Common myeloid progenitor, CD34-positive (primary cell): ENCODE measurements at regions not wholly inside any gene's neighbourhood (a gene's known extent, or its start where the extent isn't known, plus 50 kb on each side); places are given as distances from the start of the nearest gene placed in this dataset.

Experiments used
- CTCF ChIA-PET: fragments of 350-600 bp; sonication (Branson Sonifier 250); formaldehyde crosslinking; loops from one replicate; lab custom pipeline; 2021; ENCODE audit warnings: antibody characterized with exemption; lab: Charles Lee
- POLR2A ChIA-PET: fragments of 350-600 bp; sonication (Branson Sonifier 250); formaldehyde crosslinking; loops from one replicate; lab custom pipeline; 2021; ENCODE audit warnings: antibody characterized with exemption; lab: Charles Lee
- DNase-seq, 3 donors: peaks; one replicate each; pipeline versions ENCODE4 v3.0.0 to v3.0.0-alpha.2; 2013
- H3K27ac ChIP-seq, 2 experiments: 1 replicate in 1 of 2; 2 replicates in 1 of 2; pipeline ENCODE4 v1.7.0; 2013; ENCODE audit warnings: inconsistent platforms in 2 of 2, low read length in 2 of 2, mild to moderate bottlenecking in 2 of 2, low read depth in 1 of 2, moderate library complexity in 1 of 2; ENCODE audit not compliant: severe bottlenecking in 2 of 2, insufficient read depth in 1 of 2, poor library complexity in 1 of 2
- H3K27me3 ChIP-seq, 5 experiments: replicated peaks in 2 of 5; 1 replicate in 3 of 5; 2 replicates in 2 of 5; pipeline versions ENCODE4 v1.6.1 to v1.7.0; 2013; ENCODE audit warnings: low read length in 4 of 5, mild to moderate bottlenecking in 2 of 5, moderate library complexity in 2 of 5, inconsistent platforms in 1 of 5; ENCODE audit not compliant: insufficient read depth in 5 of 5, control insufficient read depth in 4 of 5
- H3K36me3 ChIP-seq, 4 experiments: 1 replicate in 2 of 4; 2 replicates in 2 of 4; pipeline versions ENCODE4 v1.6.1 to v1.7.0; 2013; ENCODE audit warnings: low read length in 3 of 4, control low read depth in 1 of 4, mild to moderate bottlenecking in 1 of 4; ENCODE audit not compliant: control insufficient read depth in 4 of 4, insufficient read depth in 4 of 4
- H3K4me1 ChIP-seq, 4 experiments: 1 replicate in 3 of 4; 2 replicates in 1 of 4; pipeline versions ENCODE4 v1.6.1 to v1.7.1; 2013; ENCODE audit warnings: low read length in 3 of 4, mild to moderate bottlenecking in 3 of 4, control low read depth in 1 of 4, inconsistent platforms in 1 of 4, moderate library complexity in 1 of 4; ENCODE audit not compliant: control insufficient read depth in 4 of 4, insufficient read depth in 4 of 4; ENCODE audit errors: control extremely low read depth in 1 of 4
- H3K4me3 ChIP-seq, 7 experiments: 1 replicate in 4 of 7; 2 replicates in 3 of 7; pipeline versions ENCODE4 v1.5.1 to v1.7.0; 2013; ENCODE audit warnings: mild to moderate bottlenecking in 7 of 7, low read length in 6 of 7, moderate library complexity in 6 of 7, inconsistent platforms in 2 of 7, low read depth in 2 of 7, control low read depth in 1 of 7; ENCODE audit not compliant: insufficient read depth in 4 of 7, control insufficient read depth in 1 of 7; ENCODE audit errors: extremely low read depth in 1 of 7
- H3K9me3 ChIP-seq, 5 experiments: 1 replicate in 4 of 5; 2 replicates in 1 of 5; pipeline versions ENCODE4 v1.6.1 to v1.7.1; 2013; ENCODE audit warnings: low read length in 4 of 5, mild to moderate bottlenecking in 2 of 5, inconsistent platforms in 1 of 5, low read depth in 1 of 5, moderate library complexity in 1 of 5; ENCODE audit not compliant: control insufficient read depth in 4 of 5, insufficient read depth in 2 of 5; ENCODE audit errors: control extremely low read depth in 1 of 5
- WGBS: methylation state at CpG from one replicate; pipeline ENCODE4 v1.1.5; 2013; ENCODE audit not compliant: insufficient coverage; 5-methylcytosine and 5-hydroxymethylcytosine counted together

DNA sequence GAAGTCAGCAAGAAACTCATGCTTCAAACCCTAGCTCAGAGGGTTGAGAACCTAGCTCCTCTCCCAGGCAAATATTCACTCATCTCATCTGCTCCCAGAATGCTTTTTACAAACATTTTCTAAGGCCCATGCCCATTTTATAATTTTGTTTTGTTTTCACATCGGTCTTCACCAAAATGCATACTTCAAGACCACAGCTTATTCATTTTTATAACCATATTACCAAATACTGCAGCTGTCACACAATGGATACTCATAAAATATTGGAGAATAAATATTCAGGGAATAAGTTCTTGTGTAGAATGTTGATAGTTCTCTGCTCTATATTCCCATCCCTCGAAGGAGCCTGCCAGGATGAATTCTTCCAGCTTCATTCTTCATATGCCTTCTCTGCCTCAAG is 50.8 kb upstream of the HOXC13 start:
- no peak overlapping the region for H3K27ac ChIP-seq
- POLR2A ChIA-PET: no interaction called here
- no peaks in the 10 kb centered on the region for H3K9me3 ChIP-seq
- peaks cover 5 to 41% (median 20%) of the 10 kb centered on the region in 5 experiments for H3K27me3 ChIP-seq
- no peak overlapping the region for H3K4me3 ChIP-seq
- no peaks in the 10 kb centered on the region for H3K36me3 ChIP-seq
- CTCF ChIA-PET: interaction anchor here (1.1 kb wide), 1 partner anchor 10 kb away, joined by 3 read pairs; no protein-coding TSS in a partner anchor
- DNase-seq: no peak
- no CpG with 5 or more reads among the region's 2 CpGs for WGBS
- H3K4me1 ChIP-seq: no peaks in the 10 kb centered on the region
